OCI-M1 (cell line): ENCODE measurements at regions not wholly inside any gene's neighbourhood (a gene's known extent, or its start where the extent isn't known, plus 50 kb on each side); places are given as distances from the start of the nearest gene placed in this dataset.
A peak's percentile ranks its signal among the peaks of the same experiment; 100 is the strongest.

ENCODE experiments used
- DNase-seq: peaks from one replicate; lab custom pipeline; 2025; lab: John Stamatoyannopoulos, UW

DNA sequence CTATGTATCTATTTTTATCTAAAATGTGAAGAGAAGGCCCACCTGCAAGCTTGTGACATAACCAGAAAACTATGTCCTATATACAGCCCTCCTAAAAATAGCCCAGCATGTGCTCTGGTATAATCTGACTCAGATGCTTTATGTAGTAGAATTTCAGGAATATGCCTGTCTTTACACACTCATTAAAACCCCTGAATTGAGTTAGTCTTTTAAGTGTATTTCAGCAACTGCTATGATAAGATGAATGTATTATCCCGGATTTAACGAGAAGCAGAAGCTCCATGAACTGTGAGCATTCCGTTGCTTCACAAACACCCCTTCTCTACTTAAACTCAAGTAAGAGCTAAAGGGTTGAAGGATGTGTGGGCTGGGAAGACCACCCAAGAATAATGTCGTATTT lies 89.9 kb upstream of the PRICKLE1 start:
- no peak for DNase-seq

DNA sequence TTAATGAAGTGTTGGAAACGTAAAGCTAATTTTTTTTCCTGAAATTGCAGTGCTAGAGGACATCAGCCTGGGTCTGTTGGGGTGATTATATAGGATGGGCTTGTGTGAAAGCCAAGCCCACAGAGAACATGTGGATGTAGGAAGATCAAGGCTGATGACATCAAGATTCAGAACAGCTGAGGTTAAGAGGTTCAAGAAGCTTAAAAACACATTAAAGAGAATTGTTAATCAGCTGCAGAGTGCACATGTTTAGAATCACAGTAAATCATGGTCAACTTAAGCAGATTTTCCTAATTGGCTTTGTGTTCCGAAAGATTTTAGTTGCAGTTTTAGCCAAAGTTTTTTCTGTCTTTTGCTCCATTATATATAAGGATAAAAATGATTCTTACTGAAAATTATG lies 87.9 kb upstream of the PRICKLE1 start:
- DNase-seq = no peak

DNA sequence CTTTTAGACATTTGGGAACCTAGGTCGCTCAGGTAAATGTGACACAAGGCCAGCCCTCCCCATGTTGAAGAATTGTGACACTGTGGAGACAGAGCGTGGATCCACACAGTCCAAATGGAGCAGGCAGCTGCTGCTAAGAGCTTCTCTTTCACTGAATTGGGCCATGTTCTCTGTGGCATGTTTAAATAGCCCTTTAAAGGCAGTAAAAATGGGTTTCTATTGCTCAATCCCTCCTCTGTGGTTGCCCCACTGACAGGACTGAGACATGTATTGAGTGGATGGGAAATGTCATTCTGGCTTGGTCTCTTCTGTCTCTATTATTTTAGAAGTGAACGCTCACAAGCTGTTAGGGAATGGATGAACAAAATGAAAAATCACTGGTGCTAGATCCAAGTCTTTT lies 84.0 kb upstream of the PRICKLE1 start:
- DNase-seq = peak; percentile 31

DNA sequence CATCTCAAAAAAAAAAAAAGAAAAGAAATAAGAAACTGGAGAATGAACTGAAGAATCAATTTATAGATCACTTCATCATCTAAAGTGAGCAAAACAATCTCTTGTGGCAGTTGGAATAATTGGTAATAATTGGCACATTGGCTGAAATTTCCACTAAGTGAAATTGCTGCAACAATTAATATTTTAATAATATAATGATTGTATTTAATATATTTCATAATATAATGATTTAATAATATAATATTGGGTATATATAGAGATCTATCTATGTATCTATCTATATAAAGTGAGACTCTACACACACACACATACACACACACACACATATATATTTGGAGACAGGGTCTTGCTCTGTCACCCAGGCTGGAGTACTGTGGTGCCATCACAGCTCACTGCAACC lies 81.2 kb upstream of the PRICKLE1 start:
- no peak for DNase-seq

DNA sequence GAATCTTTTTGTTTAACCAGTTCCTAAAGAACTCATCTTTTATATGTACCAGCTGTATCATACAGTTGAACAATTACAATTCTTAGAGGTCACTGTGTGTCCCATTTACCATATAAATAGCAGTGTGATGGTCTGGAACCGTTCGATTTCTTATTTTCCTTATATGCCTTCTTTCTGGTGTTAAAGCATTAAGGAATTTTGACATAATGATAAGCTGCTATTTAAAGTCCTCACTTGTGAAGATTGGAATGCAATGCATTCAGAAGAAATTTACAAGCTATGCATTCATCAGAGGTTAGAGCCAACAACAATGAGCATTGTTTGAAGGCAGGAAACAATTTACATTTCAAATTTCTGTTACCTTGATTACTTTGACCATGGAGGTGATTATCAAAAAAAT lies 80.0 kb upstream of the PRICKLE1 start:
- no peak for DNase-seq

DNA sequence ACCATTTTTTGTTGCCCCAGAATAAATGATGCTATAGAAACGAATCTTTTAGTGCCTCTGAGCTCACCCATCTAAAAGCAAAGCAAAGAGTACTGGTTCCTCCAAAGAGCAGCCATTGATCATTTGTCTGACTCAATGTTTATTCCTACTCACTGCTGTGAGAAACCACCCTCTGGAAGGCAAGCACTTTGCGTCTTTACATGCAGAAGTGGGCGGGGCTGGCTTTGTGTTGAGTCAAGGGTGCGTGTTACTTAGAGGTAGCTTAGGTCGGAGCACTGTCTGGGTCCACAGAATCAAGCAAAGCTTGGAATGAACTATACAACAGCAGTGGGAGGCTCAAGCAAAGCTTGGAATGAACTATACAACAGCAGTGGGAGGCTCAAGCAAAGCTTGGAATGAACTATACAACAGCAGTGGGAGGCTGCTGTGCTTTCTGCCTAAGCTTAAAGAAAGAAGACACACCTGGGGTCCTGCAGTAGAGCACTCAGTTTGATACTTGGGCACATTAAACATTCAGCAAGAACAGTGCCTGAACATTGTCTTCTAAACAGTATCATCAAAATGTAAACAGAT lies 77.2 kb upstream of the PRICKLE1 start:
- no peak for DNase-seq

DNA sequence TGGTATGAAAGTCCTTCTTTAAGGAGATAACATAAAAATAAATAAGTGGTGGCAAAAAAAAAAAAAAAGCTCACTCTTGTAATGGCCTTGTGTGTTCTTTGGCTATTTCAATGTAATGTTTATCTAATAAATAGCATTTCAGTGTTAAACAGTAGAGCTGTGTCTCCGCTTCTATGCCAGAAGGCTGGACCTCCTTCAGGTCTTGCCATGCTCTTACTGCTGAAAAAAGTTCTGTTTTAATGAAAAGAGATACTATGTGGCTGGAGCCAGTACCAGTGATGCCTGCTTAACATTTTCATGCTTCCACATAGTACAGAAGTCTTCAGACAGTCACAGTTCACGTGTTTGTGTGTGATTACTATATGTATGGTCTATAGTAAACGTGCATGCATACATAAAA lies 74.1 kb upstream of the PRICKLE1 start:
- no peak for DNase-seq

DNA sequence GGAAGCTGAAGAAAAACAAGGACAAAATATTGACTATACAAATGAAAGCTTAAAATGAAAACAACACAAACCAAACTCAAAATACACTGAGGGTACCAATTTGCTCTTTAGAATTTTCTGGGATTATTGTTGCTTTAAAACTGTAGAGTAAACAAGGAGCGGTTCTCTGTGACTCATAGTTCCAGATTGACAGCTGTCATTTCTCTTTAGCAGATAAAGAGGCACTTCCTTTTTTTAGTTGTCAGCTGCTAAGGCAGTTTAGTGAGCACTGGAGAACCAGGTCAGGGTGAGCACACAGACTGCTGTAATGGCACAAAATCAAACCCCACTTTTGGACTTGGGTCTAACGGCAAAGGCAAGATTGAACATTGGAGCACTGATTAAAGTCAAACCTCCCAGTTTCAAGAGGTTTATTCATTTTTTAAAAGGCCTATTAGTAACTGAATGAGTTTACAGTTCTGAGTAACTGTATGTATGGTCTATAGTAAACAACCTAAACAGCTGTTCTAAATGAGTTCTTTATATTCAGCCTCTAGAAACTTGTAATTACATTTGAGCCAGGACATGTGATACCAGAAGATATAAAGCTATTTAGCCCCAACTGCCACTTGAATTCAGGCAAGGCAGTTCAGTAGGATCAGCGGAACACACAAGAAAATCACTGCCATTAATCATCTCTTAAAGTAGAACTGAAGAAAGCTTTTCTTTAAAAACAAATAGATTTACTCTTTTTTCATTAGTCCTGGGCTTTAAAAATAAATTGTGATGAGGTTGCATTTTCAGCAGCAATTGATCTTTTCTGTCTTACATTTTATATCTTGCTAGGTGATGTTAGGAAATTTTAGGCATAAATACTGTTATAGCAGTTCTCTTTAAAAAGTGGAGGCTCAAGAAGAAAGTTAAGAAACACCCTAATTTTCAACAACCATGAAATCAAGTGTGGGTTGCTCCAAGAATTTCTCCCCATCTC lies 71.7 kb upstream of the PRICKLE1 start:
- peak; percentile 68 for DNase-seq

DNA sequence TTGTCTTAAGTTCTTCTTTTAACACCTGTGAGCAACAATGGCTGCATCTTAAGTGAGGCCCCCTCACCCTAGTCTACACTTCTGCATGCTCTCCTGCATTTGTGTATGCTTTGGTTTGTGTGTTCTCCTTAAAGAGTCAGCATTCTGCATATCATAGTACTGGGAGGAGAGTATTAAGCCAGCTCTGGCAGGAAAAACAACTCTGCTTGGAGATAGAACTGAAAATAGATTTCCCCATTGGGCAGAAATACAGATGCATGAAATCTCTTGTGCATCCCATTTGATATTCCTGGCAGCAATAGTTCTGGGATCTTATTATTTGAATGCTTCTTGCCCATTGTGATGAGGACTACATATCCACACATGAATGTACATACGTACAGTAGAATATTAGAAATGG lies 70.6 kb upstream of the PRICKLE1 start:
- no peak for DNase-seq

DNA sequence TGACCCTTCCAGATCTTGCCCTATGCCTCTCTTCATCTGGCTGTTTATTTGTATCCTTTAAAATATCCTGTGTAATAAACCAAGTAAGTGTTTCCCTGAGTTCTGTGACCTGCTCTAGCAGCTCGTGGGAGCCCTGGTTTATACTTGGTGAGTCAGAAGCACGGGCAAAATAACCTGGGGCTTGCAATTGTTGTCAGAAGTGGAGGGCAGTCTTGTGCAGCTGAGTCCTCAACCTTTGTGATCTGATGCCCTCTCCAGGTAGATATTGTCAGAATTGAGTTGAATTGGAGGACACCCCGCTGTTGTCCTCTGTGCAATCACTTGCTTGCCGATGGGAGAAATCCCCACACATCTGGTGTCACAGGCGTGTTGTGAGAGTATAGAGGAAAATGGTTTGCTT lies 62.5 kb upstream of the PRICKLE1 start:
- DNase-seq = no peak

DNA sequence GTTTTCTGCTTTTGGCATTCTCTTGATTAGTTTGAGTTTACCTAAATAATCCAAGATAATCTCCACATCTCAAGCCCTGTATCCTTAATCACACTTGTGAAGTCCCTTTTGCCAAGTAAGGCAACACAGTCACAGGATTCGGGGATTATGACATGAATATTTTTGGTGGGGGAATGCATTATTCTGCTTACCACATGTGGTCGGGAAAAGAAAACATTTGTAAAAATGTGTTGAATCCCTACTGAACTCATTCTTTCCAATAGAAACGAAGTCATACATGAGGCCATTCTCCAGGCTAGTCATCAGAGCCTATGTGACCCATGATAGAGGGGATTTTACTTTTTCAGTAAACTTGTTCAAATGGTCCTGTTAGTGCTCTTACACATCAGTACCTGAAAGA lies 58.5 kb upstream of the PRICKLE1 start:
- no peak for DNase-seq

DNA sequence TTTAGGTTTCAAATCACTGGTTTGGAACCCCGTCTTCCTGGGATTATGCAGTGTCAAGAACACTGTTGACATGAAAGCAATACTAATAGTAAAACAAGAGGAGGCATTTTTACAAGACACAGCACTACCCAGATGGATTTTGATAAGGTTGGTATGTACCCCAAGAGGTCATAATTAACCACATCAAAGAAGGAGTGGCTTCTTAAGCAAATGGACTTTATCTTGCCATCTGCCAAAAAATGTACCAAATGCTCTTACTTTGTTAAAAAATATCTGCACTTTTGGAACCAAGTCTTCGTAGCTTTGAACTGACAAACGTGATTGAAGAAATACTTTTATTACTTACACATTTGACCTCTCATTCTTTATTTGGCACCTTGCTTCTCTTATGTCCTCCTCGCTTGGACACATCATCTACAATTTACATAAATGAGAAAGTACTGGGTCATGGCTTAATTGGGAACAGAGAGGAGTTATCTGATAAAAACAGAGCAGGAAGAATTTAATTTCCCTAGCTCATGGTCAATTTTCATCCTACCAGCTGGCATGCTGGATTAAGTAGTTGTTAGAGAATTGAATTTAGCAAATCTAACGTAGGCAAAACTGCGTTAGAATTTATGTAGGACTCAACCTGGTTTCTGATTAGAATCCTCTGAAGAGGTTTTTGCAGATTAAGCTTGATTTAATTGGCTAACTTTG lies 54.5 kb upstream of the PRICKLE1 start:
- DNase-seq = no peak

DNA sequence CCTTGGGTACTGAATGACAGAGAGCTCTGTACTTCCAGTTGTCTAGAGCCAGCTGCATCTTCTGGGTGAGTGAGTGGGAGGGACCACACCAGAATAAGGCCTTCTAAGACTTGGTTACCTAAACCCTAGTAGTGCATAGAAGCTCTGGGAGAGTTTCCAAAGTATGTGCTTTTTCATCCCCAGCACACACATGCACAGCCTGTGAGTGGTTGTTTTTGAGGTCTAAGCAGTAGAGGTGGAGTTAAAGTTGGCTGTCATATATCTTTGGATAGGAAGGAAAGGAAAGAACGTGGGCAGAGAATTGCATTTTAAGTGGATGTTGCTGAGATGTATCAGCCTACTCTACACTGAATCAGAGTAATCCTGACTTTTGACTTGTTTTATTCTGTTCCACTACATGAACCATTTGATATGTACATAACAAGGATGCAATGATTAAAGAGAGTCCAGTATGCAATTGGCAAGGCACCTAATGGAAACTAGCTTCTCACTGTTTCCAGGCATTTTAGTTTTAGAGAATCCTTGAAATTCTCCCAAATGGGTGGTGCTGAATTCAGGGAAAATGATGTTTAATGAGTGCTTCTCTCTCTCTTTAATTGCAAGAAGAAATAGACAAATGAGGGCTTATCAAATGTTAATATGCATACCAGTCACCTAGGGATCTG lies 51.8 kb upstream of the PRICKLE1 start:
- DNase-seq = no peak

DNA sequence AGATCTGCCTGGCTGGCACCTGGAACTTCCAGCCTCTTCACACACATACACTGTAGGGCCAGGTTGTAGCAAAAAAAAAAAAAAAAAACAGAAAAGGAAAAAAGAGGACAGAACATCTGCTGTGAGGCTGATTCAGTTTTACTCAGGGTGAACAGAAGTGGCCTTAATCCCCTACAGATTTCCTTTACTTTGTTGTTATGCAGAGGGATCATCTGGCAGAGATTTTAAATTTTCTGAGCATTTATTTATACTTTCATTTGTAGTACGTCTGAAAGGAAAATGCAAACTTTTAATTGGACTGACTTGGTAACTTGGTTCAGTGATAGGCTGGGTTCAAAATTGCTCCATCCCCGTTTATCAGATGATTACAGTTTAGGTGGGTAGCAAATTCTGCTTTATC lies 50.8 kb upstream of the PRICKLE1 start:
- no peak for DNase-seq

DNA sequence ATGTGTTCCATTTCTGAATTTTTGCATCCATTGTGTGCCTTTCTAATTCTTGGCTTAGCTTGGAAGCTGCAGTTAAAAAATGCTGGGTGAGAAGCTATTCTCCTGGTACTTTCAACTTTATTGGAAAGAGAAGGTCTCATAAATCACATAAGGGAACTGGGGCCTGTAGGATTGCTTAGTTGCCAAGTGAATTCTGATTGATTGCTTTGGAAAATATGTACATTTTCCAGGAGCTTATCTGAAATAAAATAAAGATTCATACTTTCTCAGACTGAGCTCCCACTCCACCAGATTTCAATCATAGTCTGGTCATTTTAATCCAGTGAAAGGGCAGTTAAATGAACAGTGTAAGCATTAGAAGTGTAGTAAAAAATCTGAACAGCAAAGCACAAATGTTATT lies 50.0 kb upstream of the PRICKLE1 start:
- no peak for DNase-seq
